BE2C (cell line): ENCODE measurements at regions not wholly inside any gene's neighbourhood (a gene's known extent, or its start where the extent isn't known, plus 50 kb on each side); places are given as distances from the start of the nearest gene placed in this dataset.

Experiments used
- DNase-seq: peaks from one replicate; pipeline ENCODE4 v3.0.0-alpha.2; 2020
- H3K27me3 ChIP-seq: fragments of 250-450 bp; sonication (Bioruptor Pico); 2 replicates; pipeline ENCODE4 v1.5.1; 2020; ENCODE audit warnings: mild to moderate bottlenecking
- H3K36me3 ChIP-seq: fragments of 250-450 bp; sonication (Bioruptor Pico); 2 replicates; pipeline ENCODE4 v1.5.1; 2020; ENCODE audit warnings: mild to moderate bottlenecking
- H3K4me1 ChIP-seq: fragments of 250-450 bp; sonication (Bioruptor Pico); 2 replicates; pipeline ENCODE4 v1.5.1; 2020
- H3K4me3 ChIP-seq: 2 replicates; pipeline ENCODE4 v1.5.1; 2011; ENCODE audit warnings: low read depth, low read length
- H3K9me3 ChIP-seq: fragments of 250-450 bp; sonication (Bioruptor Pico); 2 replicates; pipeline ENCODE4 v1.5.1; 2020
- TF ChIP-seq, protein P1 (sequence below): IDR thresholded peaks from 2 replicates; pipeline ENCODE4 v1.5.1; 2012; ENCODE audit warnings: mild to moderate bottlenecking, low read depth, low read length

DNA sequence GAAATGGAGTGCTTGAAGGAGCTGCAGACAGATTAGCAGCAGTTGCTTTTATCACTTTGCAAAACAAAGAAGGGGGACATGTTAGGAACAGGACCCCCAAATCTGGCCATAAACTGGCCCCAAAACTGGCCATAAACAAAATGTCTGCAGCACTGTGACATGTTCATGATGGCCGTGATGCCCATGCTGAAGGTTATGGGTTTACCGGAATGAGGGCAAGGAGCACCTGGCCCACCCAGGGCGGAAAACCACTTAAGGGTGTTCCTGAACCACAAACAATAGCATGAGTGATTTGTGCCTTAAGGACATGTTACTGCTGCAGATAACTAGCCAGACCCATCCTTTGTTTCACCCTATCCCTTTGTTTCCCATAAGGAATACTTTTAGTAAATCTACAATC, 79.6 kb upstream of the GC start:
- H3K9me3 ChIP-seq, result no peaks in the 10 kb centered on the region
- no peaks in the 10 kb centered on the region for H3K4me1 ChIP-seq
- no peaks in the 10 kb centered on the region for H3K27me3 ChIP-seq
- no peaks in the 10 kb centered on the region for H3K36me3 ChIP-seq
- no peak overlapping the region for H3K4me3 ChIP-seq
- no peak for DNase-seq
- TF ChIP-seq, protein P1, sequence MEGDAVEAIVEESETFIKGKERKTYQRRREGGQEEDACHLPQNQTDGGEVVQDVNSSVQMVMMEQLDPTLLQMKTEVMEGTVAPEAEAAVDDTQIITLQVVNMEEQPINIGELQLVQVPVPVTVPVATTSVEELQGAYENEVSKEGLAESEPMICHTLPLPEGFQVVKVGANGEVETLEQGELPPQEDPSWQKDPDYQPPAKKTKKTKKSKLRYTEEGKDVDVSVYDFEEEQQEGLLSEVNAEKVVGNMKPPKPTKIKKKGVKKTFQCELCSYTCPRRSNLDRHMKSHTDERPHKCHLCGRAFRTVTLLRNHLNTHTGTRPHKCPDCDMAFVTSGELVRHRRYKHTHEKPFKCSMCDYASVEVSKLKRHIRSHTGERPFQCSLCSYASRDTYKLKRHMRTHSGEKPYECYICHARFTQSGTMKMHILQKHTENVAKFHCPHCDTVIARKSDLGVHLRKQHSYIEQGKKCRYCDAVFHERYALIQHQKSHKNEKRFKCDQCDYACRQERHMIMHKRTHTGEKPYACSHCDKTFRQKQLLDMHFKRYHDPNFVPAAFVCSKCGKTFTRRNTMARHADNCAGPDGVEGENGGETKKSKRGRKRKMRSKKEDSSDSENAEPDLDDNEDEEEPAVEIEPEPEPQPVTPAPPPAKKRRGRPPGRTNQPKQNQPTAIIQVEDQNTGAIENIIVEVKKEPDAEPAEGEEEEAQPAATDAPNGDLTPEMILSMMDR, result no peak

DNA sequence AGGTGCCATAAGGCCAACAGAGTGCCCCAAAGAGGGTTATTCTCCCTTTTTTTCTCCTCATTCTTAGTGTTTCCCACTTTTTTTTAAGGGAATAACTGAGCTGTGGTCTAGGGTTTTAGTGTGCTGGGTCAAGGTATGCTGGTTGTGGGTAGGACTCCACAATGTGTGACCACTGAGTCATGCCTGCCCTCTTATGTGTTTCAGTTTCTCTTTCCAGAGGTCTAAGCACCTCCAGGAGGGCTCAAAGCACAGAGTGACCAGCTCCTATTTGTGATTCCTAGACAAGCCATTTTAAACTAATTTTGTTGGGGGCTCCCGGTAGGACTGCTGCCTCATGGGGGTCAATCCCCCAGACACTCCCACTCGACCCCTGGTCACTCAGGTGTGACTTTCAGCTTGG, 80.5 kb upstream of the GC start:
- no peaks in the 10 kb centered on the region for H3K27me3 ChIP-seq
- H3K4me1 ChIP-seq, result no peaks in the 10 kb centered on the region
- TF ChIP-seq, protein P1, result no peak
- H3K36me3 ChIP-seq, result no peaks in the 10 kb centered on the region
- no peak overlapping the region for H3K4me3 ChIP-seq
- H3K9me3 ChIP-seq, result no peaks in the 10 kb centered on the region
- DNase-seq, result no peak

DNA sequence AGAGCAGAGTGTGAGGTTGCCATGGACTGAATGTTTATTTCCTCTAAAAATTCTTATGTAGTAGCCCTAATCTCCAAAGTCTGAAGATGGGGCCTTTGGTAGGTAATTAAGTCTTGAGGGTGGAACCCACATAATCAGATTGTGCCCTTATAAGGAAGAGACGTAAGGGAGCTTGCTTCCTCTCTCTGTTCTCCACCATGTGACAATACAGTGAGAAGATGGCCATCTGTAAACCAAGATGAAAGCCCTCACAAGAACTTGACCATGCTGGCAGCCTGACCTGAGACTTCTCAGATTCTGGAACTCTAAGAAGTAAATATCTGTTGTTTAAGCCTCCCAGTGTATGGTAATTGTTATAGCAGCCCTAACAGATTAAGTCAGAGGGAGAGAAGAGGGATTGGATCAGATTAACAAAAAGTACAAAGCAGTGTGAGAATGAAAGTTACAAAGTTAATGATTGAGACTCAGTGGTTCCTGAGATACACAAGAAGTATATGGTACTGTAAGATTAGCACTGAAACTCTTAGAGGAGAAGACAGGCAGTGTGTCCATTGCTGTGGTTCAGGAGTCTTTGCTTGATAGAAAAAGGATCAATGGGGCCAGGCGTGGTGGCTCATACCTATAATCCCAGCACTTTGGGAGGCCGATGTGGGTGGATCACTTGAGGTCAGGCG, 82.5 kb upstream of the GC start:
- Histone ChIP-seq H3K4me1 (no peaks in the 10 kb centered on the region), H3K9me3 (no peaks in the 10 kb centered on the region), H3K4me3 (no peak overlapping the region), H3K27me3 (no peaks in the 10 kb centered on the region), H3K36me3 (no peaks in the 10 kb centered on the region)
- TF ChIP-seq, protein P1, result no peak
- DNase-seq, result no peak

DNA sequence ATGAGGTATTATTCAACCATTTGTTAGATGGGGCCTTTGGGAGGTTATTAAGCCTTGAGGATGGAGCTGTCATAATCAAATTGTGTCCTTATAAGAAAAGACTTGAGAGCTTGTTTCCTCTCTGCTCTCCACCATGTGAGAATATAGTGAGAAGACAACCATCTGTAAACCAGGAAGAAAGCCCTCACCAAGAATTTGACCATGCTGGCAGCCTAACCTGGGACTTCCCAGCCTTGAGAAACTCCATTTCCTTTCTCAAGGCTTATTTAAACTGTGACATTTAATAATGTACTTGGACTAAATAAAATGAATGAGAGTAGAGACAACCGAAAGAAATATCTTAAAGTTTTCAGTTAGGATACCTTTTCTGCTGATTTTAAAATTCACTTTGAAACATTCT, 83.7 kb upstream of the GC start:
- H3K36me3 ChIP-seq, result no peaks in the 10 kb centered on the region
- no peaks in the 10 kb centered on the region for H3K9me3 ChIP-seq
- no peak for DNase-seq
- H3K27me3 ChIP-seq, result no peaks in the 10 kb centered on the region
- TF ChIP-seq, protein P1, result no peak
- H3K4me3 ChIP-seq, result no peak overlapping the region
- H3K4me1 ChIP-seq, result no peaks in the 10 kb centered on the region

DNA sequence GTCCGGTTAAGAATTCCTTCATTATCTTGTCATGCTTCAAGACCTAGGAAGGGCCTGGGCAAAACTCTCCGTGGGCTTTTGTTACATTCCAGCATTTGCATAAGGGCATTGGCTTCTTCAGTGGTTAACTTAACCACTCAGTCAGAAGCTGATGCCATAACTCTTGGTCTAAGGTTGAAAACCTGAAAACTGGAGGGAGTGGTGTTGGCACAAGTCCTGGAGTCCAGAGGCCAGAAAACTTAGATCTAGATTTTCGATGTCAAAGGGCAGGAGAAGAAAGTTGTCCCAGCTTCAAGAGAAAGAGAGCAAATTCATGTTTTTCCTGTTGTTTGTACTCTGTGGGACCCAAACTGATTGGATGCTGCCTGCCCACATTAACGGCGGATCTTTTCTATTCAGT, 86.6 kb upstream of the GC start:
- H3K36me3 ChIP-seq, result no peaks in the 10 kb centered on the region
- no peaks in the 10 kb centered on the region for H3K27me3 ChIP-seq
- TF ChIP-seq, protein P1, result no peak
- no peak overlapping the region for H3K4me3 ChIP-seq
- H3K9me3 ChIP-seq, result no peaks in the 10 kb centered on the region
- H3K4me1 ChIP-seq, result no peaks in the 10 kb centered on the region
- no peak for DNase-seq

DNA sequence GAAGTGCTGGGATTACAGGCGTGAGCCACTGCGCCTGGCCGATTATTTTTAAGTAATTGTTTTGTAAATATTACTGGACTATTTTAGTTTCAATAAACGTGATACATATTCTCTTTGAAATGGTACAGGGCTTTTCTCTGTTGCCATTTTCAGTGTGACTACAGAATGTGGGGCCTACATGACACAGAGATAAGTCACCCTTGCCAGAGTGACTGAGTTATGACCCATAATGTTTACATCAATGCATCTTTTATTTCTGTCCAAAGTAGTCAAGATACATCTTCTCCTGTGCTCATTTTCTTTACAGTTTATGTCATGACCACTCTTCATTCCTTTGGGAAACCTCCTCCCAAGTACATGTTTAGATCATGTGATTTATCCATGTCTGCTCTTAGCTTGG, 88.3 kb upstream of the GC start:
- Histone ChIP-seq H3K36me3 (no peaks in the 10 kb centered on the region), H3K27me3 (no peaks in the 10 kb centered on the region), H3K9me3 (no peaks in the 10 kb centered on the region), H3K4me1 (no peaks in the 10 kb centered on the region), H3K4me3 (no peak overlapping the region)
- TF ChIP-seq, protein P1, result no peak
- DNase-seq, result no peak
